GM23338 (cell line): ENCODE measurements at regions not wholly inside any gene's neighbourhood (a gene's known extent, or its start where the extent isn't known, plus 50 kb on each side); places are given as distances from the start of the nearest gene placed in this dataset.

Experiments used
- ATAC-seq: fragments of 200-7000 bp; cut with Tn5 transposase; 3 replicates; pipeline ENCODE4 v1.9.1; 2020
- DNase-seq: peaks from one replicate; pipeline ENCODE4 v3.0.0-alpha.2; 2015; ENCODE audit warnings: low spot score
- H2AFZ ChIP-seq: fragments of 200-600 bp; sonication (generic); 2 replicates; pipeline ENCODE4 v1.8.0; 2016; ENCODE audit warnings: antibody characterized with exemption, mild to moderate bottlenecking, moderate library complexity
- H3F3A ChIP-seq: fragments of 200-600 bp; sonication (generic); replicated peaks from 2 replicates; pipeline ENCODE4 v1.8.0; 2017; ENCODE audit warnings: antibody characterized with exemption, mixed run types, low read depth
- H3K27ac ChIP-seq: fragments of 200-600 bp; sonication (generic); 2 replicates; pipeline ENCODE4 v1.6.1; 2016; ENCODE audit warnings: low read depth
- H3K27me3 ChIP-seq: fragments of 200-600 bp; sonication (generic); 2 replicates; pipeline ENCODE4 v1.8.0; 2016; ENCODE audit warnings: mild to moderate bottlenecking, mixed run types, moderate library complexity; ENCODE audit not compliant: insufficient read depth
- H3K36me3 ChIP-seq: fragments of 200-600 bp; sonication (generic); 2 replicates; pipeline ENCODE4 v1.8.0; 2016; ENCODE audit warnings: mild to moderate bottlenecking; ENCODE audit not compliant: insufficient read depth
- H3K4me1 ChIP-seq: fragments of 200-600 bp; sonication (generic); 2 replicates; pipeline ENCODE4 v1.8.0; 2016; ENCODE audit warnings: mild to moderate bottlenecking, moderate library complexity; ENCODE audit not compliant: insufficient read depth
- H3K4me2 ChIP-seq: fragments of 200-600 bp; sonication (generic); 2 replicates; pipeline ENCODE4 v1.7.1; 2017; ENCODE audit warnings: mixed run types
- H3K4me3 ChIP-seq: fragments of 200-600 bp; sonication (generic); 2 replicates; pipeline ENCODE4 v1.6.1; 2016; ENCODE audit warnings: mixed run types
- H3K79me2 ChIP-seq: fragments of 200-600 bp; sonication (generic); replicated peaks from 2 replicates; pipeline ENCODE4 v1.8.0; 2017; ENCODE audit warnings: mild to moderate bottlenecking; ENCODE audit not compliant: insufficient read depth
- H3K9me2 ChIP-seq: fragments of 200-600 bp; sonication (generic); 2 replicates; pipeline ENCODE4 v1.8.0; 2017; ENCODE audit not compliant: insufficient read depth
- H4K20me1 ChIP-seq: fragments of 200-600 bp; sonication (generic); replicated peaks from 2 replicates; pipeline ENCODE4 v1.8.0; 2017; ENCODE audit warnings: mild to moderate bottlenecking; ENCODE audit not compliant: insufficient read depth
- H3K27ac Mint-ChIP-seq: 2 replicates; pipeline ENCODE4 v1.8.0; 2020; ENCODE audit warnings: inconsistent platforms, mild to moderate bottlenecking, moderate library complexity, mixed read lengths
- H3K27me3 Mint-ChIP-seq: 3 replicates; pipeline ENCODE4 v1.8.0; 2022; ENCODE audit warnings: low read depth, mild to moderate bottlenecking, moderate library complexity, mixed read lengths, inconsistent platforms; ENCODE audit not compliant: insufficient read depth, poor library complexity
- H3K36me3 Mint-ChIP-seq: 3 replicates; pipeline ENCODE4 v1.8.0; 2021; ENCODE audit warnings: low read depth, mild to moderate bottlenecking, inconsistent platforms, moderate library complexity, mixed read lengths
- H3K4me1 Mint-ChIP-seq: 3 replicates; pipeline ENCODE4 v1.8.0; 2020; ENCODE audit warnings: mild to moderate bottlenecking, inconsistent platforms, mixed read lengths
- H3K4me3 Mint-ChIP-seq: 3 replicates; pipeline ENCODE4 v1.8.0; 2021; ENCODE audit warnings: moderate library complexity, mild to moderate bottlenecking, inconsistent platforms, mixed read lengths
- H3K9me3 Mint-ChIP-seq: 3 replicates; pipeline ENCODE4 v1.8.0; 2020; ENCODE audit warnings: moderate library complexity, mild to moderate bottlenecking, inconsistent platforms, mixed read lengths
- CREB1 ChIP-seq: fragments of 250-450 bp; sonication (Bioruptor Pico); IDR thresholded peaks from 2 replicates; pipeline ENCODE4 v1.5.0; 2020; ENCODE audit warnings: low read depth, mild to moderate bottlenecking, moderate library complexity
- EZH2 ChIP-seq: fragments of 200-600 bp; sonication (generic); IDR thresholded peaks from one replicate; pipeline ENCODE4 v1.8.0; 2017; ENCODE audit warnings: antibody characterized with exemption, mild to moderate bottlenecking, low read depth; ENCODE audit not compliant: unreplicated experiment
- EZH2phosphoT487 ChIP-seq: fragments of 200-600 bp; sonication (generic); IDR thresholded peaks from one replicate; pipeline ENCODE4 v1.8.1; 2018; ENCODE audit warnings: antibody characterized with exemption; ENCODE audit not compliant: unreplicated experiment
- JUNB ChIP-seq: IDR thresholded peaks from one replicate; pipeline ENCODE4 v1.6.1; 2016; ENCODE audit warnings: antibody characterized with exemption; ENCODE audit not compliant: unreplicated experiment
- NANOG ChIP-seq: IDR thresholded peaks from 2 replicates; pipeline ENCODE4 v1.6.1; 2016; ENCODE audit warnings: antibody characterized with exemption, borderline replicate concordance
- POLR2AphosphoS5 ChIP-seq: IDR thresholded peaks from 2 replicates; pipeline ENCODE4 v1.6.1; 2016; ENCODE audit warnings: antibody characterized with exemption, low read depth
- STAT1 ChIP-seq: IDR thresholded peaks from one replicate; pipeline ENCODE4 v1.6.1; 2016; ENCODE audit warnings: antibody characterized with exemption; ENCODE audit not compliant: unreplicated experiment
- ZNF114 ChIP-seq: fragments of 250-450 bp; sonication (Bioruptor Pico); IDR thresholded peaks from 2 replicates; pipeline ENCODE4 v1.5.0; 2020; ENCODE audit warnings: mild to moderate bottlenecking, moderate library complexity
- ZNF331 ChIP-seq: fragments of 250-450 bp; sonication (Bioruptor Pico); IDR thresholded peaks from 2 replicates; pipeline ENCODE4 v1.5.0; 2020; ENCODE audit warnings: low read depth, mild to moderate bottlenecking, moderate library complexity
- TF ChIP-seq, protein P1 (sequence below): IDR thresholded peaks from one replicate; pipeline ENCODE4 v1.6.1; 2018; ENCODE audit warnings: antibody characterized with exemption; ENCODE audit not compliant: unreplicated experiment
- TF ChIP-seq, protein P2 (sequence below): fragments of 250-450 bp; sonication (Bioruptor Pico); IDR thresholded peaks from 2 replicates; pipeline ENCODE4 v1.5.0; 2020; ENCODE audit warnings: mild to moderate bottlenecking, moderate library complexity
- TF ChIP-seq, protein P3 (sequence below), 2 experiments: fragments of 200-600 bp in 1 of 2; sonication (generic) in 1 of 2; conservative IDR thresholded peaks; 2 replicates each; pipeline versions ENCODE4 v1.5.1 to v1.6.1; 2016 to 2017; ENCODE audit warnings: antibody characterized with exemption in 2 of 2, low read depth in 2 of 2, mild to moderate bottlenecking in 2 of 2, moderate library complexity in 1 of 2
- TF ChIP-seq, protein P4 (sequence below): IDR thresholded peaks from 2 replicates; pipeline ENCODE4 v1.6.1; 2016; ENCODE audit warnings: antibody characterized with exemption

DNA sequence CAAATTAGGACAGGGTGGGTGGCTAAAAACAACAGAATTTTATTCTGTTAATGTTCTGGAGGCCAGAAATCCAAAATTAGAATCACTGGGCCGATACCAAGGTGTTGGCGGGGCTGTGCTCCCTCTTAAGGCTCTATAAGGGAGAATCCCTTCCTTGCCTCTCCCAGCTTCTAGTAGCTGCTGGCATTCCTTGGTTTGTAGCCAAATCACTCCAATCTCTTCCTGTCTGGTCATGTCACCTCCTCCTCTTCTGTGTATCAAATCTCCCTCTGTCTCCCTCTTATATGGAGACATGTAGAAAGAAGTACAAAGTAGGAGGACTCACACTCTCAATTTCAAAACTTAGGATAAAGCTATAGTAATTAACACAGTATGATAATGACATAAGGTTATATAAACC is 102.9 kb upstream of the SIRPA start:
- H3K4me1 ChIP-seq, result no peaks in the 10 kb centered on the region
- Mint-ChIP-seq H3K27ac (no peak overlapping the region), H3K9me3 (no peaks in the 10 kb centered on the region), H3K36me3 (no peaks in the 10 kb centered on the region), H3K27me3 (no peaks in the 10 kb centered on the region), H3K4me1 (no peaks in the 10 kb centered on the region), H3K4me3 (no peak overlapping the region)
- no peaks in the 10 kb centered on the region; the same call in 1 of the 2 replicates for H3K9me2 ChIP-seq
- no peak for TF ChIP-seq STAT1
- TF ChIP-seq ZNF331 (CRISPR knock-in tag), result no peak
- no peak for TF ChIP-seq POLR2AphosphoS5
- no peak for TF ChIP-seq EZH2
- TF ChIP-seq, protein P1, sequence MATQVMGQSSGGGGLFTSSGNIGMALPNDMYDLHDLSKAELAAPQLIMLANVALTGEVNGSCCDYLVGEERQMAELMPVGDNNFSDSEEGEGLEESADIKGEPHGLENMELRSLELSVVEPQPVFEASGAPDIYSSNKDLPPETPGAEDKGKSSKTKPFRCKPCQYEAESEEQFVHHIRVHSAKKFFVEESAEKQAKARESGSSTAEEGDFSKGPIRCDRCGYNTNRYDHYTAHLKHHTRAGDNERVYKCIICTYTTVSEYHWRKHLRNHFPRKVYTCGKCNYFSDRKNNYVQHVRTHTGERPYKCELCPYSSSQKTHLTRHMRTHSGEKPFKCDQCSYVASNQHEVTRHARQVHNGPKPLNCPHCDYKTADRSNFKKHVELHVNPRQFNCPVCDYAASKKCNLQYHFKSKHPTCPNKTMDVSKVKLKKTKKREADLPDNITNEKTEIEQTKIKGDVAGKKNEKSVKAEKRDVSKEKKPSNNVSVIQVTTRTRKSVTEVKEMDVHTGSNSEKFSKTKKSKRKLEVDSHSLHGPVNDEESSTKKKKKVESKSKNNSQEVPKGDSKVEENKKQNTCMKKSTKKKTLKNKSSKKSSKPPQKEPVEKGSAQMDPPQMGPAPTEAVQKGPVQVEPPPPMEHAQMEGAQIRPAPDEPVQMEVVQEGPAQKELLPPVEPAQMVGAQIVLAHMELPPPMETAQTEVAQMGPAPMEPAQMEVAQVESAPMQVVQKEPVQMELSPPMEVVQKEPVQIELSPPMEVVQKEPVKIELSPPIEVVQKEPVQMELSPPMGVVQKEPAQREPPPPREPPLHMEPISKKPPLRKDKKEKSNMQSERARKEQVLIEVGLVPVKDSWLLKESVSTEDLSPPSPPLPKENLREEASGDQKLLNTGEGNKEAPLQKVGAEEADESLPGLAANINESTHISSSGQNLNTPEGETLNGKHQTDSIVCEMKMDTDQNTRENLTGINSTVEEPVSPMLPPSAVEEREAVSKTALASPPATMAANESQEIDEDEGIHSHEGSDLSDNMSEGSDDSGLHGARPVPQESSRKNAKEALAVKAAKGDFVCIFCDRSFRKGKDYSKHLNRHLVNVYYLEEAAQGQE, result no peak
- no peak for TF ChIP-seq NANOG
- TF ChIP-seq, protein P2, sequence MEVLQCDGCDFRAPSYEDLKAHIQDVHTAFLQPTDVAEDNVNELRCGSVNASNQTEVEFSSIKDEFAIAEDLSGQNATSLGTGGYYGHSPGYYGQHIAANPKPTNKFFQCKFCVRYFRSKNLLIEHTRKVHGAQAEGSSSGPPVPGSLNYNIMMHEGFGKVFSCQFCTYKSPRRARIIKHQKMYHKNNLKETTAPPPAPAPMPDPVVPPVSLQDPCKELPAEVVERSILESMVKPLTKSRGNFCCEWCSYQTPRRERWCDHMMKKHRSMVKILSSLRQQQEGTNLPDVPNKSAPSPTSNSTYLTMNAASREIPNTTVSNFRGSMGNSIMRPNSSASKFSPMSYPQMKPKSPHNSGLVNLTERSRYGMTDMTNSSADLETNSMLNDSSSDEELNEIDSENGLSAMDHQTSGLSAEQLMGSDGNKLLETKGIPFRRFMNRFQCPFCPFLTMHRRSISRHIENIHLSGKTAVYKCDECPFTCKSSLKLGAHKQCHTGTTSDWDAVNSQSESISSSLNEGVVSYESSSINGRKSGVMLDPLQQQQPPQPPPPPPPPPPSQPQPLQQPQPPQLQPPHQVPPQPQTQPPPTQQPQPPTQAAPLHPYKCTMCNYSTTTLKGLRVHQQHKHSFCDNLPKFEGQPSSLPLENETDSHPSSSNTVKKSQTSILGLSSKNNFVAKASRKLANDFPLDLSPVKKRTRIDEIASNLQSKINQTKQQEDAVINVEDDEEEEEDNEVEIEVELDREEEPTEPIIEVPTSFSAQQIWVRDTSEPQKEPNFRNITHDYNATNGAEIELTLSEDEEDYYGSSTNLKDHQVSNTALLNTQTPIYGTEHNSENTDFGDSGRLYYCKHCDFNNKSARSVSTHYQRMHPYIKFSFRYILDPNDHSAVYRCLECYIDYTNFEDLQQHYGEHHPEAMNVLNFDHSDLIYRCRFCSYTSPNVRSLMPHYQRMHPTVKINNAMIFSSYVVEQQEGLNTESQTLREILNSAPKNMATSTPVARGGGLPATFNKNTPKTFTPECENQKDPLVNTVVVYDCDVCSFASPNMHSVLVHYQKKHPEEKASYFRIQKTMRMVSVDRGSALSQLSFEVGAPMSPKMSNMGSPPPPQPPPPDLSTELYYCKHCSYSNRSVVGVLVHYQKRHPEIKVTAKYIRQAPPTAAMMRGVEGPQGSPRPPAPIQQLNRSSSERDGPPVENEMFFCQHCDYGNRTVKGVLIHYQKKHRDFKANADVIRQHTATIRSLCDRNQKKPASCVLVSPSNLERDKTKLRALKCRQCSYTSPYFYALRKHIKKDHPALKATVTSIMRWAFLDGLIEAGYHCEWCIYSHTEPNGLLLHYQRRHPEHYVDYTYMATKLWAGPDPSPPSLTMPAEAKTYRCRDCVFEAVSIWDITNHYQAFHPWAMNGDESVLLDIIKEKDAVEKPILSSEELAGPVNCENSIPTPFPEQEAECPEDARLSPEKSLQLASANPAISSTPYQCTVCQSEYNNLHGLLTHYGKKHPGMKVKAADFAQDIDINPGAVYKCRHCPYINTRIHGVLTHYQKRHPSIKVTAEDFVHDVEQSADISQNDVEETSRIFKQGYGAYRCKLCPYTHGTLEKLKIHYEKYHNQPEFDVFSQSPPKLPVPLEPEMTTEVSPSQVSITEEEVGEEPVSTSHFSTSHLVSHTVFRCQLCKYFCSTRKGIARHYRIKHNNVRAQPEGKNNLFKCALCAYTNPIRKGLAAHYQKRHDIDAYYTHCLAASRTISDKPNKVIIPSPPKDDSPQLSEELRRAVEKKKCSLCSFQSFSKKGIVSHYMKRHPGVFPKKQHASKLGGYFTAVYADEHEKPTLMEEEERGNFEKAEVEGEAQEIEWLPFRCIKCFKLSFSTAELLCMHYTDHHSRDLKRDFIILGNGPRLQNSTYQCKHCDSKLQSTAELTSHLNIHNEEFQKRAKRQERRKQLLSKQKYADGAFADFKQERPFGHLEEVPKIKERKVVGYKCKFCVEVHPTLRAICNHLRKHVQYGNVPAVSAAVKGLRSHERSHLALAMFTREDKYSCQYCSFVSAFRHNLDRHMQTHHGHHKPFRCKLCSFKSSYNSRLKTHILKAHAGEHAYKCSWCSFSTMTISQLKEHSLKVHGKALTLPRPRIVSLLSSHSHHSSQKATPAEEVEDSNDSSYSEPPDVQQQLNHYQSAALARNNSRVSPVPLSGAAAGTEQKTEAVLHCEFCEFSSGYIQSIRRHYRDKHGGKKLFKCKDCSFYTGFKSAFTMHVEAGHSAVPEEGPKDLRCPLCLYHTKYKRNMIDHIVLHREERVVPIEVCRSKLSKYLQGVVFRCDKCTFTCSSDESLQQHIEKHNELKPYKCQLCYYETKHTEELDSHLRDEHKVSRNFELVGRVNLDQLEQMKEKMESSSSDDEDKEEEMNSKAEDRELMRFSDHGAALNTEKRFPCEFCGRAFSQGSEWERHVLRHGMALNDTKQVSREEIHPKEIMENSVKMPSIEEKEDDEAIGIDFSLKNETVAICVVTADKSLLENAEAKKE, result no peak
- TF ChIP-seq, protein P3, sequence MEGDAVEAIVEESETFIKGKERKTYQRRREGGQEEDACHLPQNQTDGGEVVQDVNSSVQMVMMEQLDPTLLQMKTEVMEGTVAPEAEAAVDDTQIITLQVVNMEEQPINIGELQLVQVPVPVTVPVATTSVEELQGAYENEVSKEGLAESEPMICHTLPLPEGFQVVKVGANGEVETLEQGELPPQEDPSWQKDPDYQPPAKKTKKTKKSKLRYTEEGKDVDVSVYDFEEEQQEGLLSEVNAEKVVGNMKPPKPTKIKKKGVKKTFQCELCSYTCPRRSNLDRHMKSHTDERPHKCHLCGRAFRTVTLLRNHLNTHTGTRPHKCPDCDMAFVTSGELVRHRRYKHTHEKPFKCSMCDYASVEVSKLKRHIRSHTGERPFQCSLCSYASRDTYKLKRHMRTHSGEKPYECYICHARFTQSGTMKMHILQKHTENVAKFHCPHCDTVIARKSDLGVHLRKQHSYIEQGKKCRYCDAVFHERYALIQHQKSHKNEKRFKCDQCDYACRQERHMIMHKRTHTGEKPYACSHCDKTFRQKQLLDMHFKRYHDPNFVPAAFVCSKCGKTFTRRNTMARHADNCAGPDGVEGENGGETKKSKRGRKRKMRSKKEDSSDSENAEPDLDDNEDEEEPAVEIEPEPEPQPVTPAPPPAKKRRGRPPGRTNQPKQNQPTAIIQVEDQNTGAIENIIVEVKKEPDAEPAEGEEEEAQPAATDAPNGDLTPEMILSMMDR (conservative IDR thresholded peaks at IDR 0.05; ENCODE audit: low read depth in 2 of 2), result no peak
- TF ChIP-seq EZH2phosphoT487, result no peak
- TF ChIP-seq, protein P4, sequence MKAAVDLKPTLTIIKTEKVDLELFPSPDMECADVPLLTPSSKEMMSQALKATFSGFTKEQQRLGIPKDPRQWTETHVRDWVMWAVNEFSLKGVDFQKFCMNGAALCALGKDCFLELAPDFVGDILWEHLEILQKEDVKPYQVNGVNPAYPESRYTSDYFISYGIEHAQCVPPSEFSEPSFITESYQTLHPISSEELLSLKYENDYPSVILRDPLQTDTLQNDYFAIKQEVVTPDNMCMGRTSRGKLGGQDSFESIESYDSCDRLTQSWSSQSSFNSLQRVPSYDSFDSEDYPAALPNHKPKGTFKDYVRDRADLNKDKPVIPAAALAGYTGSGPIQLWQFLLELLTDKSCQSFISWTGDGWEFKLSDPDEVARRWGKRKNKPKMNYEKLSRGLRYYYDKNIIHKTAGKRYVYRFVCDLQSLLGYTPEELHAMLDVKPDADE, result no peak
- TF ChIP-seq CREB1 (CRISPR knock-in tag), result no peak
- TF ChIP-seq JUNB, result no peak
- TF ChIP-seq ZNF114 (CRISPR knock-in tag), result no peak
- DNase-seq, result no peak
- H3K27me3 ChIP-seq, result 0 out of 2 replicates have a peak, but pooled peaks cover 3% of the 10 kb centered on the region
- H2AFZ ChIP-seq, result no peak overlapping the region
- H3K4me2 ChIP-seq, result no peak overlapping the region
- H3K4me3 ChIP-seq, result no peak overlapping the region
- H4K20me1 ChIP-seq, result no peaks in the 10 kb centered on the region
- no peaks in the 10 kb centered on the region for H3F3A ChIP-seq
- H3K27ac ChIP-seq, result no peak overlapping the region
- H3K36me3 ChIP-seq, result no peaks in the 10 kb centered on the region
- no peak for ATAC-seq
- no peaks in the 10 kb centered on the region for H3K79me2 ChIP-seq
